H1 (cell line): ENCODE measurements at regions not wholly inside any gene's neighbourhood (a gene's known extent, or its start where the extent isn't known, plus 50 kb on each side); places are given as distances from the start of the nearest gene placed in this dataset.

Experiments
- CTCF ChIA-PET: fragments of 300-600 bp; sonication (Branson Sonifier 250); formaldehyde crosslinking; loops from one replicate; lab custom pipeline; 2021; ENCODE audit not compliant: partially characterized antibody; lab: Charles Lee
- POLR2A ChIA-PET: fragments of 300-600 bp; sonication (Branson Sonifier 250); formaldehyde crosslinking; loops from one replicate; lab custom pipeline; 2021; ENCODE audit warnings: inconsistent platforms; ENCODE audit not compliant: partially characterized antibody; lab: Charles Lee
- DNase-seq, 2 experiments: peaks; one replicate each; pipeline versions ENCODE4 v3.0.0 to v3.0.0-alpha.2; 2010 to 2022; ENCODE audit warnings: low spot score in 2 of 2, low read depth in 1 of 2, mixed read lengths in 1 of 2
- FAIRE-seq: peaks from 2 replicates; lab custom pipeline; 2011; peaks lifted over from hg19 to GRCh38; lab: Jason Lieb, UNC
- H2AFZ ChIP-seq: 2 replicates; pipeline ENCODE4 v1.8.1; 2012; ENCODE audit warnings: low read length, inconsistent platforms
- H2AK5ac ChIP-seq: 2 replicates; pipeline ENCODE4 v1.6.1; 2013; ENCODE audit warnings: low read depth, low read length
- H2BK120ac ChIP-seq: replicated peaks from 2 replicates; pipeline ENCODE3; 2013; ENCODE audit warnings: low read depth, low read length, inconsistent platforms
- H2BK12ac ChIP-seq: 2 replicates; pipeline ENCODE4 v1.6.1; 2013; ENCODE audit warnings: low read depth, low read length
- H2BK15ac ChIP-seq: 2 replicates; pipeline ENCODE4 v1.6.1; 2013; ENCODE audit warnings: low read length
- H2BK20ac ChIP-seq: 2 replicates; pipeline ENCODE4 v1.6.1; 2013; ENCODE audit warnings: low read length
- H2BK5ac ChIP-seq: 2 replicates; pipeline ENCODE4 v1.6.1; 2013; ENCODE audit warnings: low read depth, low read length
- H3K14ac ChIP-seq: 2 replicates; pipeline ENCODE4 v1.6.1; 2013; ENCODE audit warnings: inconsistent platforms; ENCODE audit not compliant: insufficient read length
- H3K18ac ChIP-seq: 2 replicates; pipeline ENCODE4 v1.6.1; 2013; ENCODE audit warnings: low read length; ENCODE audit errors: extremely low read depth
- H3K23ac ChIP-seq: 2 replicates; pipeline ENCODE4 v1.6.1; 2013; ENCODE audit warnings: inconsistent platforms; ENCODE audit not compliant: insufficient read length
- H3K23me2 ChIP-seq: 2 replicates; pipeline ENCODE4 v1.6.1; 2013; ENCODE audit warnings: low read depth, low read length
- H3K27ac ChIP-seq: 2 replicates; pipeline ENCODE4 v1.6.1; 2011; ENCODE audit warnings: low read depth, low read length, inconsistent platforms
- H3K27me3 ChIP-seq, 4 experiments: replicated peaks in 1 of 4; 1 replicate in 1 of 4; 2 replicates in 3 of 4; pipeline versions ENCODE4 v1.6.1 to v1.8.1; 2011 to 2013; ENCODE audit warnings: low read length in 3 of 4, mild to moderate bottlenecking in 3 of 4, inconsistent platforms in 2 of 4, mixed read lengths in 2 of 4, moderate library complexity in 1 of 4; ENCODE audit not compliant: control insufficient read depth in 3 of 4, insufficient read depth in 3 of 4; ENCODE audit errors: extremely low read depth in 1 of 4
- H3K36me3 ChIP-seq, 4 experiments: 2 replicates each; pipeline versions ENCODE4 v1.6.1 to v1.8.1; 2011 to 2013; ENCODE audit warnings: mild to moderate bottlenecking in 4 of 4, low read length in 3 of 4, moderate library complexity in 2 of 4, control low read depth in 1 of 4, inconsistent platforms in 1 of 4; ENCODE audit not compliant: insufficient read depth in 4 of 4, control insufficient read depth in 2 of 4
- H3K4ac ChIP-seq: replicated peaks from 2 replicates; pipeline ENCODE3; 2013; ENCODE audit warnings: low read length, low read depth, mixed read lengths, inconsistent platforms; ENCODE audit not compliant: insufficient read length
- H3K4me1 ChIP-seq, 4 experiments: replicated peaks in 1 of 4; 1 replicate in 1 of 4; 2 replicates in 3 of 4; pipeline versions ENCODE4 v1.6.1 to v1.8.1; 2011 to 2013; ENCODE audit warnings: low read length in 3 of 4, inconsistent platforms in 2 of 4, mixed read lengths in 1 of 4; ENCODE audit not compliant: insufficient read depth in 4 of 4, control insufficient read depth in 3 of 4
- H3K4me2 ChIP-seq, 2 experiments: 2 replicates each; pipeline versions ENCODE4 v1.6.1 to v1.8.1; 2011 to 2013; ENCODE audit warnings: low read depth in 2 of 2, low read length in 2 of 2, control low read depth in 1 of 2, inconsistent platforms in 1 of 2, mild to moderate bottlenecking in 1 of 2; ENCODE audit not compliant: insufficient read depth in 1 of 2
- H3K4me3 ChIP-seq, 4 experiments: fragments of 200-600, 300-600 bp in 1 of 4; sonication (generic), shearing (Covaris generic), sonication (Bioruptor Twin) in 1 of 4; 2 replicates each; pipeline versions ENCODE4 v1.5.1 to v1.8.1; 2011 to 2016; ENCODE audit warnings: low read length in 4 of 4, low read depth in 3 of 4, control low read depth in 2 of 4, inconsistent platforms in 2 of 4, mild to moderate bottlenecking in 2 of 4, mixed read lengths in 1 of 4, moderate library complexity in 1 of 4; ENCODE audit not compliant: insufficient read depth in 2 of 4; ENCODE audit errors: extremely low read depth in 1 of 4
- H3K56ac ChIP-seq: replicated peaks from 2 replicates; pipeline ENCODE3; 2013; ENCODE audit warnings: low read depth, mild to moderate bottlenecking, mixed read lengths, low read length, inconsistent platforms; ENCODE audit not compliant: insufficient read length
- H3K79me1 ChIP-seq: 2 replicates; pipeline ENCODE4 v1.6.1; 2013; ENCODE audit warnings: low read depth, low read length, control low read depth
- H3K79me2 ChIP-seq, 2 experiments: 2 replicates each; pipeline versions ENCODE4 v1.6.1 to v1.8.1; 2012 to 2013; ENCODE audit warnings: low read length in 2 of 2, mild to moderate bottlenecking in 2 of 2, inconsistent platforms in 1 of 2; ENCODE audit not compliant: insufficient read depth in 2 of 2, control insufficient read depth in 1 of 2
- H3K9ac ChIP-seq, 4 experiments: replicated peaks in 1 of 4; 1 replicate in 1 of 4; 2 replicates in 3 of 4; pipeline versions ENCODE4 v1.6.1 to v1.8.1; 2011 to 2013; ENCODE audit warnings: low read depth in 3 of 4, low read length in 3 of 4, control low read depth in 2 of 4, mild to moderate bottlenecking in 2 of 4, moderate library complexity in 2 of 4, inconsistent platforms in 1 of 4; ENCODE audit errors: extremely low read depth in 1 of 4
- H3K9me3 ChIP-seq, 2 experiments: 2 replicates each; pipeline versions ENCODE4 v1.6.1 to v1.8.1; 2012 to 2013; ENCODE audit warnings: mild to moderate bottlenecking in 2 of 2, moderate library complexity in 2 of 2, control low read depth in 1 of 2, inconsistent platforms in 1 of 2, low read depth in 1 of 2, low read length in 1 of 2, mixed read lengths in 1 of 2; ENCODE audit not compliant: insufficient read depth in 2 of 2
- H4K20me1 ChIP-seq, 2 experiments: replicated peaks in 1 of 2; 2 replicates each; pipeline versions ENCODE3 to v1.8.1; 2011 to 2013; ENCODE audit warnings: inconsistent platforms in 2 of 2, low read length in 2 of 2, mild to moderate bottlenecking in 1 of 2; ENCODE audit not compliant: insufficient read depth in 2 of 2, control insufficient read depth in 1 of 2
- H4K5ac ChIP-seq: 2 replicates; pipeline ENCODE4 v1.6.1; 2013; ENCODE audit warnings: low read length, low read depth, mixed read lengths, inconsistent platforms; ENCODE audit not compliant: insufficient read length
- H4K8ac ChIP-seq: 2 replicates; pipeline ENCODE4 v1.8.0; 2013; ENCODE audit warnings: mild to moderate bottlenecking, moderate library complexity, low read length, inconsistent platforms; ENCODE audit not compliant: insufficient read depth; ENCODE audit errors: extremely low read depth
- H4K91ac ChIP-seq: replicated peaks from 2 replicates; pipeline ENCODE3; 2013; ENCODE audit warnings: low read length, mixed read lengths, inconsistent platforms; ENCODE audit not compliant: insufficient read length
- HDAC2 ChIP-seq, 2 experiments: fragments of 300-600 bp in 1 of 2; sonication (generic) in 1 of 2; IDR thresholded peaks; 2 replicates each; pipeline ENCODE4 v1.6.1; 2011 to 2012; ENCODE audit warnings: low read depth in 2 of 2, low read length in 2 of 2, mild to moderate bottlenecking in 2 of 2, moderate library complexity in 2 of 2, borderline replicate concordance in 1 of 2, inconsistent platforms in 1 of 2
- TAF7 ChIP-seq: optimal IDR thresholded peaks from 2 replicates; pipeline ENCODE3; 2011; ENCODE audit warnings: low read depth, mild to moderate bottlenecking, inconsistent platforms, low read length, moderate library complexity, borderline replicate concordance
- WGBS, 2 experiments: shearing (Covaris generic) in 1 of 2; methylation state at CpG; one replicate each; pipeline versions ENCODE4 v1.1.6 to v1.1.7; 2013 to 2015; ENCODE audit warnings: low lambda C conversion rate in 2 of 2, mixed read lengths in 2 of 2, inconsistent platforms in 1 of 2, low coverage in 1 of 2, missing lambda C conversion rate in 1 of 2; ENCODE audit not compliant: insufficient replicate concordance in 2 of 2, insufficient coverage in 1 of 2, insufficient read length in 1 of 2; ENCODE audit errors: extremely low coverage in 1 of 2, missing lambda C conversion rate in 1 of 2; 5-methylcytosine and 5-hydroxymethylcytosine counted together

- no peak overlapping the region for H2BK12ac ChIP-seq
- no peak overlapping the region for H3K4me2 ChIP-seq
- H3K27me3 ChIP-seq = no peaks in the 10 kb centered on the region
- H3K27ac ChIP-seq = no peak overlapping the region
- no peaks in the 10 kb centered on the region for H3K79me1 ChIP-seq
- TF ChIP-seq TAF7 (no peak), HDAC2 (IDR thresholded peaks at IDR 0.05; ENCODE audit: borderline replicate concordance in 1 of 2, low read depth in 2 of 2, low read length in 2 of 2) (no peak)
- 86% methylated on average over 1 of the region's 1 CpG; no CpG with 5 or more reads in 1 of the 2 experiments for WGBS, 2 experiments
- no peak overlapping the region for H3K9ac ChIP-seq
- ChIA-PET CTCF (interaction anchor here (0.9 to 1.1 kb wide), 2 partner anchors 13 to 22 kb away, joined by 3 read pairs; no protein-coding TSS in a partner anchor), POLR2A (no interaction called here)
- DNase-seq = no peak
- H4K8ac ChIP-seq = no peak overlapping the region
- H2BK5ac ChIP-seq = no peak overlapping the region
- H4K20me1 ChIP-seq = no peaks in the 10 kb centered on the region
- no peak overlapping the region for H4K91ac ChIP-seq
- H3K23me2 ChIP-seq = no peaks in the 10 kb centered on the region
- peaks cover 0 to 3% (median 0%) of the 10 kb centered on the region in 4 experiments; a peak in 1 of 7 replicates for H3K4me1 ChIP-seq
- no peaks in the 10 kb centered on the region for H3K9me3 ChIP-seq
- no peak overlapping the region for H2BK120ac ChIP-seq
- H3K23ac ChIP-seq = no peak overlapping the region
- no peak overlapping the region for H2AK5ac ChIP-seq
- no peak overlapping the region for H3K56ac ChIP-seq
- H3K14ac ChIP-seq = no peak overlapping the region
- H3K36me3 ChIP-seq = no peaks in the 10 kb centered on the region
- no peak overlapping the region for H2BK15ac ChIP-seq
- no peak overlapping the region for H3K4me3 ChIP-seq
- no peak for FAIRE-seq
- H4K5ac ChIP-seq = no peak overlapping the region
- H3K4ac ChIP-seq = no peak overlapping the region
- no peak overlapping the region for H3K18ac ChIP-seq
- no peak overlapping the region for H2BK20ac ChIP-seq
- no peaks in the 10 kb centered on the region for H3K79me2 ChIP-seq
- H2AFZ ChIP-seq = no peak overlapping the region
Observed at GRCh38 chr3:27813255-27813654, 91.1 kb upstream of the EOMES start.
